Right hindlimb (tissue), 1 donor: ENCODE measurements at regions not wholly inside any gene's neighbourhood (a gene's known extent, or its start where the extent isn't known, plus 50 kb on each side); places are given as distances from the start of the nearest gene placed in this dataset.

Source experiments
- DNase-seq: peaks from one replicate; pipeline ENCODE4 v3.0.0-alpha.2; 2018

GRCh38 chr1:188241629-188242028, 1412.9 kb downstream of the PLA2G4A start:
- DNase-seq: no peak

DNA sequence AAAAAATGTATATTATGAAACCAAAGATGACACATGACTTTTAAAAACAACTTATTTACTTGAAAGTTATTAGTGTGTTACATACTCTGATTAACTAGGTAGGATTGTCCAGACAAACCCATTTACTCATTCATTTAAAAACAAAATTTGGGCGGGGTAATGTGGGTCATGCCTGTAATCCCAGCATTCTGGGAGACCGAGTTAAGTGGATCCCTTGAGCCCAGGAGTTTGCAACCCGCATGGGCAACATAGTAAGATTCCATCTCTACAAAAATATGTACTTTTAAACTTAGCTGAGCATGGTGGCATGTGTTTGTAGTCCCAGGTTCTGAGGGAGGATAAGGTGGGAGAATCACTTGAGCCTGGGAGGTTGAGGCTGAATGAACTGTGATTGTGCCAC, 1414.7 kb downstream of the PLA2G4A start:
- DNase-seq: no peak

- no peak for DNase-seq
Measured at GRCh38 chr1:188244681-188245080, 1415.9 kb downstream of the PLA2G4A start.

GRCh38 chr1:188247255-188247654, 1418.5 kb downstream of the PLA2G4A start:
- no peak for DNase-seq

- no peak for DNase-seq
Measured at GRCh38 chr1:188249811-188250210, 1421.1 kb downstream of the PLA2G4A start.

- no peak for DNase-seq
Measured at GRCh38 chr1:188251036-188251435, 1422.3 kb downstream of the PLA2G4A start.

DNA sequence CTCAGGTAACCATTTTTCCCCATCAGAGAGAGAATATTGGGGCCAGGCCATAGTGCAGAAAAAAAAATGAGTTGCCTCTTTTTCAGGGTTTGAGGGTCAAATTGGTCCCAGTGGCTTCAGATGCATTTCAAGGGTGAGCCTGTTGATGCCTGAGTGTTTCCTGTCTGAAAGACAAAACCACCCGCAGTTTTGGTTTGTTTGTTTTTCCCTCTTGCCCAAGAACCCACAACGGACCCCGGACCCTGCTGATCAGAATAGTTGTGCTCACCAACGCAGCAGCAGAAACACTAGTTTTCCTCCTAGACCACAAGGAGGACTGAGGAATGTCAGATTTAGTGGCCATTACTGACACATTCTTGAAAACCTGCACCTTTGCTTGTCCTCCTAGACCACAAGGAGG, 1433.1 kb downstream of the PLA2G4A start:
- no peak for DNase-seq

GRCh38 chr1:188269956-188270355, 1441.2 kb downstream of the PLA2G4A start:
- DNase-seq: no peak

- no peak for DNase-seq
Measured at GRCh38 chr1:188270497-188270896, 1441.7 kb downstream of the PLA2G4A start.

GRCh38 chr1:188277771-188278170, 1449.0 kb downstream of the PLA2G4A start:
- DNase-seq: no peak

GRCh38 chr1:188281921-188282320, 1453.2 kb downstream of the PLA2G4A start:
- DNase-seq: no peak

GRCh38 chr1:188295157-188295556, 1466.4 kb downstream of the PLA2G4A start:
- no peak for DNase-seq

- no peak for DNase-seq
Measured at GRCh38 chr1:188302746-188303145, 1474.0 kb downstream of the PLA2G4A start.

DNA sequence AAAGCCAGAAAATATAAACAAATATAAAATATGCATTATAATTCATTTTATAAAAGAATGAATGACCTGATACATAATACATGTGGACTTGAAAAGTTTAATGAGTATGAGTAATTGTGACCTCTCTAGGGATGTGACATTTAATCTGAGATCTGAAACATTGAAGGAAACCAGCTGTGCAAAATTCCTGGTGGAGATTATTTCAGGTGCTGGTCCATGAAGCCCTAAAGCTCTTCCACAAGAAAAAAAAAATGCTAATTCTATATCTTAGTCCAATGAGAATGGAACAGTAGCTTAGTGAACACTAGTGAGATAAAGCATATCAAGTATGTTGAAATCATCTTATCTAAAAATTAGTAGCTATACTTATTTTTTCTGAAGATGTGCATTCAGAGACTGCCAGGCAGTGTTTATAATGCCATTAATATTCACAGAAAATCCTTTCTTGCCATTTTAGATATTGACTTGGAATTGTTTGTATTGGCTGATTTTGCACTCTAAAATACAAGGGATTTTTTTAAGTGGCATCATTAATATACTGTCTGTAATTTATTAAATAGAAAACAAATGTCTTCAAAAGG, 1485.9 kb downstream of the PLA2G4A start:
- no peak for DNase-seq

DNA sequence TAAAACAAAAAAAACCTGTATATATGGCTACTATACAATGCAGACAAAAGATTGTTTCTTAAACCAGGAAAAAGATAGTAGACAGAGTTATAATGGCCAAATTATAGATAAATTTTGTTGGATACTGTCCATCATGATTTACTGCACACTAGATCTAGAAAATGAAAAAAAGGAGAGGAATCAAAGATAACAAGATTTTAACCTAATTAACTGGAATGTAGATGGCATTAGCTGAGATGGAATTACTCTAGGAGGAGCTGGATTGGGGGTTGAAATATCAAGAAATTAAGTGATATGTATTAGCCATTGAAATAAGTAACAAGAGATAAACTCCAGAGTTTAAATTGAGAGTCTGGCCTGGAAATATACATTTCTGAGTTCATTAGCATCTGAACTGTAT, 1489.1 kb downstream of the PLA2G4A start:
- DNase-seq: no peak

DNA sequence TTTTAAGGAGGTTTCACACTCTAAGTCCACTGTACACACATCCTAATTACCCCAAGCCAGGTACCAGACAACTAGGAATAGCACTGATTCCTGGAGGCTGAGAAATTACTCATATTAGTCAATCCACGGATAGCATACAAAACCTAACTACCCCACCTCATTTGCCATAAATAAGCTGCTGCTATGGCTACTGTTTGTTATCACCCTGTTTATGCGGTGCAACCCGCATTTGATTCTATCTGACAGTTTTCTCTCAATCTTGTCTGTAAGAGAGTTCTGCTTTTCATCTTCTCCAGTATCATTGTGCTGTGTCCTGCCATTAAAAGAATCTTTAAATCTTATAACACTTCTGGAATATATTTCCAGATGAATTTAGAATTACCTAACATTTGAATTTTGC, 1496.5 kb downstream of the PLA2G4A start:
- DNase-seq: no peak

GRCh38 chr1:188343914-188344313, 1515.2 kb downstream of the PLA2G4A start:
- DNase-seq: no peak

GRCh38 chr1:188350104-188350503, 1521.4 kb downstream of the PLA2G4A start:
- DNase-seq: no peak

DNA sequence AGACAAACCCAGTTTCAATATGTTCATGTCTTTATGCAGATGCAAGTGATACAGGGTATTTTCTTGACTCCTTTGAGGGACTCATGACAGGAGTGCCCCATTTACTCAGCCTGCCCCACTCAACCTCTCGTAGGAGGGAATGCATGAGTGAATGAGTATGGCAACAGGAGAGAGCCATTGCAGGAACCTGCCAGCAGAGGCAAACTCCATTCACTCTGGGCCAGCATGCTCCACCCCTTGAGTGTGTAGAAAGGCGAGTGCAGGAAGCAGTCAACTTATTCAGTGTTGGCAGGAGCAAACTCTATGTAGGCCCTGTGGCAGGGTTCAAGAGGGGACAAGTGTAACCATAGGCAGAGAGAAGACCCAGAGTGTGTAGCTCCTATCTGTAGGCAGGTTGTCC, 1526.3 kb downstream of the PLA2G4A start:
- no peak for DNase-seq

DNA sequence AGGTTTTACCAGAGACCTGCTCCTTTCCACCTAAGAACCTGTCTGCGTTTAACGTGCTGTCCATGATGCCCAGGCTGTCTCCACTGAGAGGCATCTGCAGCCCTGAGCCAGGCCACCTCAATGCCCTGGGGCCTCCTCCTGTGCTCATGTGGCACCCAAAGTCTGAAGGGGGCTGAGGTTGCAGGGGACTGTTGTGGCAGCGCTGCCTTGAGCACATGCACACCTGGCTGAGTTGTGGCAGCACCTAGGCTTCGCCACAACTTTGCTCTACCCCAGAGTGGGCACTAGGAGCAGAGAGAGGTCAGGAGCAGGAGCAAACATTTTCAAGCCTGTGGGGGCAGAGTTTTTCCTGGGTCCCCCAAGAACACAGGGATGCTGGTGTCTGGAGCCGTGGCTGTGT, 1527.1 kb downstream of the PLA2G4A start:
- DNase-seq: no peak

- no peak for DNase-seq
Measured at GRCh38 chr1:188359315-188359714, 1530.6 kb downstream of the PLA2G4A start.

GRCh38 chr1:188363943-188364342, 1535.2 kb downstream of the PLA2G4A start:
- no peak for DNase-seq

DNA sequence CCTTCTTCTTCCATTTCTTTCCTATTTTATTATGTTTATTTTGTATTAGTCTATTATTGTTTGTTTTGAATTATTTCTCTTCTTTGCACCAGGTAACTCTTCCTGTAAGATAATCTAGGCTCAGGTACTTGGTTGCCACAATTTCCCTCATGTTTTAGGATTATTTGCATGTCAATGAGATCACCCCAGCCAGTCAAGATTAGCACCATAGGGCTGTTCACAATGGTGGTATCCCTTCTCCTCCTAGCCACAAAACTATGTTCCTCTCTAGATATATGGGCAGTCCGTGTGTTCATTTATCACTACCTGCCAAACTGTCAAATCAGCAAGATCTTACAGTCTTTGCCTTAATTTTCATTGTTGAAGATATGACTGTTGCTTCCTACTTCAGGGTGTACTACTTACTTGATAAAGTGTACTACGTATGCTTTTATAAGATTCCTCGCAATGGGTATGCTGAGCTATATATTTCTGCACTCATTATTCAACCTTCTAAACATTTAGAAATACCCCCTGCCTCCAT, 1536.2 kb downstream of the PLA2G4A start:
- DNase-seq: no peak

- DNase-seq: no peak
Measured at GRCh38 chr1:188365874-188366273, 1537.1 kb downstream of the PLA2G4A start.

- DNase-seq: no peak
Measured at GRCh38 chr1:188367661-188368060, 1538.9 kb downstream of the PLA2G4A start.
